Fibroblast of mammary gland (primary cell): ENCODE measurements at regions not wholly inside any gene's neighbourhood (a gene's known extent, or its start where the extent isn't known, plus 50 kb on each side); places are given as distances from the start of the nearest gene placed in this dataset.

Experiments used
- DNase-seq: peaks from one replicate; pipeline ENCODE4 v3.0.0-alpha.2; 2010; ENCODE audit warnings: low read depth
- H3K4me3 ChIP-seq: 2 replicates; pipeline ENCODE4 v1.5.1; 2011; ENCODE audit warnings: low read depth, mild to moderate bottlenecking, low read length, moderate library complexity; ENCODE audit not compliant: control insufficient read depth
- TF ChIP-seq, protein P1 (sequence below): conservative IDR thresholded peaks from 2 replicates; pipeline ENCODE4 v1.5.1; 2011; ENCODE audit warnings: low read depth, low read length, inconsistent platforms; ENCODE audit not compliant: control insufficient read depth, insufficient read depth

DNA sequence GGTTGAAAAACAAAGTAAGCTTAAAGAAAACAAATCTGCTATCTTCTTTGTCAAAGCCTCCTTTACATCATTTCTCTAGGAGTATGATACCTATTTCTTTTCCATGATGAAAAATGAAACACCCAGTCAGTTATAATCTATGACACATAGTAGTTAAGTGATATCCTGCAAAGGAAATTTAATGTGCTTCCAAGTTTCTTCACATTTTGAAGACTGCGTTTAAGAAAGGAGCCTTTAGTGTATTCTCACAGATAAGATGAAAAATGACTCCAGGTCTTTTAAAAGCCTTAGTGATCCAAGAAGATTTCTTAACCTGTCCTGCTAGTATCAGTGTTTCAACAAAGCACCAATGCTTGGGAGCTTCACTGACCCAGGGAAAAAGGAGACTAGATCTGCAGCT, 356.7 kb downstream of the CCDC85A start:
- H3K4me3 ChIP-seq: no peak overlapping the region
- DNase-seq: no peak
- TF ChIP-seq, protein P1, sequence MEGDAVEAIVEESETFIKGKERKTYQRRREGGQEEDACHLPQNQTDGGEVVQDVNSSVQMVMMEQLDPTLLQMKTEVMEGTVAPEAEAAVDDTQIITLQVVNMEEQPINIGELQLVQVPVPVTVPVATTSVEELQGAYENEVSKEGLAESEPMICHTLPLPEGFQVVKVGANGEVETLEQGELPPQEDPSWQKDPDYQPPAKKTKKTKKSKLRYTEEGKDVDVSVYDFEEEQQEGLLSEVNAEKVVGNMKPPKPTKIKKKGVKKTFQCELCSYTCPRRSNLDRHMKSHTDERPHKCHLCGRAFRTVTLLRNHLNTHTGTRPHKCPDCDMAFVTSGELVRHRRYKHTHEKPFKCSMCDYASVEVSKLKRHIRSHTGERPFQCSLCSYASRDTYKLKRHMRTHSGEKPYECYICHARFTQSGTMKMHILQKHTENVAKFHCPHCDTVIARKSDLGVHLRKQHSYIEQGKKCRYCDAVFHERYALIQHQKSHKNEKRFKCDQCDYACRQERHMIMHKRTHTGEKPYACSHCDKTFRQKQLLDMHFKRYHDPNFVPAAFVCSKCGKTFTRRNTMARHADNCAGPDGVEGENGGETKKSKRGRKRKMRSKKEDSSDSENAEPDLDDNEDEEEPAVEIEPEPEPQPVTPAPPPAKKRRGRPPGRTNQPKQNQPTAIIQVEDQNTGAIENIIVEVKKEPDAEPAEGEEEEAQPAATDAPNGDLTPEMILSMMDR: no peak

DNA sequence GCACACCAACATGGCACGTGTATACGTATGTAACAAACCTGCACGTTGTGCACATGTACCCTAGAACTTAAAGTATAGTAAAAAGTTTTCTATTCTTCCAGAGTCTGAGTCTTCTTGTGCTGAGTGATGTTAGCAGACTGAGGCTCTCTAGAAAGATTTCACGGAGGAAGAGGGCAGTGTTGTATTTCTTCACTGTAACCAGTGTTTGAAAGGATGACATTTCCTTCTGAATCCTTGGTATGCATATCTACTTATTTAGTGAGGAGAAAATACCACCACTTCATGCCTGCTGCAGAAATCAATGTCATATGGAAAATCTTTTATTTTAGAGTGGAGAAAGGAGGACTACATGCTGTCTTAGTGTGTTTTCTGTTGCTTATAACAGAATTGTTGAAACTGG, 357.1 kb downstream of the CCDC85A start:
- TF ChIP-seq, protein P1: no peak
- no peak for DNase-seq
- H3K4me3 ChIP-seq: no peak overlapping the region

DNA sequence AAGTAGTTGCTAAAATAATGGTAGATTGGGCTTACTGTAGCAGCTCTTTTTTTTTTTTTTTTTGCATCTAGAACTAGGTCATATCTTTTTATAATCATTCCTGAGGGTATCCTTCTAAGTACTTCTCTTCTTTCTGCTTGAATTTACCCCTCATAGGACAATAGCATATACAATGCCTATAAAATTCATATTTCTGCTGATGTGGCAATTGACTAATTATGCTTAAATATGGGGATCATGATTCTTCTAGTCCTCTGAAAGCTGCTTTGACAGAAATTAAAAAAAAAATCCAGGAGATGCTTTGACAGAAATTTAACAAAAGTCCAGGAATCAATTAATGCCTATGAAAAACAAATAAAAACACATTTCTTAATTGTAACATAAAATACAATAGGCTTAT, 358.4 kb downstream of the CCDC85A start:
- TF ChIP-seq, protein P1: no peak
- no peak overlapping the region for H3K4me3 ChIP-seq
- DNase-seq: no peak

DNA sequence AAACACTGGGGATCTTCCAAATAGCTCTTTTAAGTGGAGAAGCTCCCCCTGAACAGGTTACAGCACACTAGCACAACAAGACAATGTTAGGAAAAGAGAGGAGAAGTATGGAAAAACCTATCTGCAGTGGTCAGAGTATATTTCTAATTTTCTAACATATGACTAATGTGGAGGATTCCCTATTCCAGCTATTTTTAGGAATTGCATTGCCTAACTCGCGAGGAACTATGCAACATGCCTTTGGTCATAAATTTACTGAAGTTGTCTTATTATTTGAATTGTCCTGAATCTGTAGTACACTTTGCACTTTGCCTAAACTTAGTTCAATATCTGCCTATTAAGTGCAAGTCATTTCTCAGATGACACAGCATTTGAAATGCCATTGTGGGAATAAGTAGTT, 381.4 kb downstream of the CCDC85A start:
- TF ChIP-seq, protein P1: no peak
- DNase-seq: peak; percentile 42

DNA sequence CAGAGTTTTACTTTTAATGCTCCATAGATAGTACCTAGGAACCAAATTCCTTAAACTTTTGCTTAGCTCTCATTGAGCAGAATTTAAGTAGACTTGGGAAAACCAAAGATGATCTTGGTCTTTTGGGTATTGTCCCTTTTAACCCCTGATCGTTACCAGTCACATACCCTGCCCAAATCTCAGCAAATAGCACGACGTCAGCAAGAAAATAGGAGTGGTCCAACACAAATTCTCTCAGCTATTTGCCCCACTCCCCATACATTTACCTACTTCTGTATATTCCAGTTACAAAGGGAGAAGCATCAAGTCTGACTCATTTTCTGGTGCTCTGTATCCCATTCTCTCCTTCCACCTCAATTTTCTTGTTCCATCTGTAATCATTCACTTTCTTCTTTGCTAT, 387.3 kb downstream of the CCDC85A start:
- TF ChIP-seq, protein P1: no peak
- no peak for DNase-seq
- no peak overlapping the region for H3K4me3 ChIP-seq

More for the DNA sequence above, 381.4 kb downstream of the CCDC85A start:
- H3K4me3 ChIP-seq: no peak overlapping the region

DNA sequence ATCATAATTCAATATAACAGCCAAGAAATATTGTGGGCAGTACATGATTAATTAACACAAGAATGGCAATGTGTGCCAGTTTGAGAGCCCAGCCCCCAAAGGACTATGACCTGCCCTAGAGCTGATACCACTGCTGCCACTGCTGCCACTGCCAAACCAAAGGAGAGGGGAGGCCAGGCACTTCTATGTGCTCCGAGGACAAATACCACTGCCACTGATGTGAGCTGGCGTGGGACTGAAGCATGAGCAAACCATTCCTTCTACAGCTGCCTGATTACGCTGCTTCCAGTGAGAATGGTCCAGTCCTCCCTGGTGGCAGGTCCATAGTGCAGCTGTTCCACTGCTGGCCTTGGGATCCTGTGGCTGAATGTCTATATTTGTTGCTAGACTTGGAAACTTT, 392.2 kb downstream of the CCDC85A start:
- DNase-seq: no peak
- H3K4me3 ChIP-seq: no peak overlapping the region
- TF ChIP-seq, protein P1: no peak

DNA sequence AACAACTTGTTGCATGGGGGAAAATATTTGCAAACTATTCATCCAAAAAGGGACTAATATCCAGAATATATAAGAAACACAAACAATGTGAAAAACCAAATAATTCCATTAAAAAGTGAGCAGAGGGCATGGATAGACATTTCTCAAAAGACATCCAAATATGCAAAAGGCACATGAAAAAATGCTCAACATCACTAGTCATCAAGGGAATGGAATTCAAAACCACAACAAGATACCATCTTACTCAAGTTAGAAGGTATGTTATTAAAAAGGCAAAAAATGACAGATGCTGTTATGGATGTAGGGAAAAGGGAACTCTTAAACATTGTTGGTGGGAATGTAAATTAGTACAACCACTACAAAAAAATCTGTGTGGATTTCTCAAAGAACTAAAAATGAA, 396.5 kb downstream of the CCDC85A start:
- H3K4me3 ChIP-seq: no peak overlapping the region
- TF ChIP-seq, protein P1: no peak
- DNase-seq: peak; percentile 34
